DOHH2 (cell line): ENCODE measurements at regions not wholly inside any gene's neighbourhood (a gene's known extent, or its start where the extent isn't known, plus 50 kb on each side); places are given as distances from the start of the nearest gene placed in this dataset.
"Not testable (repeated sequence)": the region's sequence is repeated elsewhere in the genome, so short reads cannot be mapped to it uniquely, and the experiment has no call there.

ENCODE experiments used
- H3F3A ChIP-seq: fragments of 200-600 bp; sonication (generic), shearing (Covaris generic); 2 replicates; pipeline ENCODE4 v1.6.0; 2016; ENCODE audit warnings: antibody characterized with exemption, mild to moderate bottlenecking; ENCODE audit not compliant: control insufficient read depth, insufficient read depth
- H3K27ac ChIP-seq: fragments of 200-600 bp; sonication (generic); 2 replicates; pipeline ENCODE4 v1.5.1; 2014; ENCODE audit warnings: low read depth, mild to moderate bottlenecking, low read length, moderate library complexity
- H3K27me3 ChIP-seq: fragments of 200-600 bp; sonication (generic); 2 replicates; pipeline ENCODE4 v1.6.1; 2014; ENCODE audit warnings: mild to moderate bottlenecking, low read length, mixed read lengths; ENCODE audit not compliant: control insufficient read depth
- H3K36me3 ChIP-seq: fragments of 200-600 bp; sonication (generic); 2 replicates; pipeline ENCODE4 v1.6.1; 2014; ENCODE audit warnings: mild to moderate bottlenecking, low read length, moderate library complexity, mixed read lengths; ENCODE audit not compliant: control insufficient read depth
- H3K4me1 ChIP-seq: fragments of 200-600 bp; sonication (generic); 2 replicates; pipeline ENCODE4 v1.6.1; 2014; ENCODE audit warnings: mild to moderate bottlenecking, low read length, mixed read lengths; ENCODE audit not compliant: control insufficient read depth
- H3K4me2 ChIP-seq: fragments of 200-600 bp; sonication (generic); 2 replicates; pipeline ENCODE4 v1.6.0; 2014; ENCODE audit warnings: mild to moderate bottlenecking, low read length, moderate library complexity
- H3K4me3 ChIP-seq: fragments of 200-600 bp; sonication (generic); 2 replicates; pipeline ENCODE4 v1.5.1; 2014; ENCODE audit warnings: mild to moderate bottlenecking, low read length, mixed read lengths
- H3K79me2 ChIP-seq: fragments of 200-600 bp; sonication (generic); 2 replicates; pipeline ENCODE4 v1.6.1; 2014; ENCODE audit warnings: mild to moderate bottlenecking, low read length, mixed read lengths; ENCODE audit not compliant: control insufficient read depth
- H3K9me2 ChIP-seq: fragments of 200-600 bp; sonication (generic); replicated peaks from 2 replicates; pipeline ENCODE4 v1.6.1; 2014; ENCODE audit warnings: mild to moderate bottlenecking, low read length, mixed read lengths; ENCODE audit not compliant: control insufficient read depth
- H3K9me3 ChIP-seq: fragments of 200-600 bp; sonication (generic); 2 replicates; pipeline ENCODE4 v1.6.1; 2014; ENCODE audit warnings: antibody characterized with exemption, low read length, mixed read lengths; ENCODE audit not compliant: control insufficient read depth, insufficient read depth
- H4K20me1 ChIP-seq: fragments of 200-600 bp; sonication (generic); 2 replicates; pipeline ENCODE4 v1.6.0; 2014; ENCODE audit warnings: low read depth, mild to moderate bottlenecking, antibody characterized with exemption, low read length, moderate library complexity; ENCODE audit not compliant: control insufficient read depth, insufficient read depth
- CTCF ChIP-seq: fragments of 200-600 bp; sonication (generic); IDR thresholded peaks from one replicate; pipeline ENCODE4 v1.5.1; 2014; ENCODE audit warnings: antibody characterized with exemption, mild to moderate bottlenecking, low read depth, low read length; ENCODE audit not compliant: poor library complexity, severe bottlenecking
- EZH2phosphoT487 ChIP-seq: fragments of 200-600 bp; sonication (generic); IDR thresholded peaks from 2 replicates; pipeline ENCODE4 v1.6.1; 2017; ENCODE audit warnings: borderline replicate concordance, mild to moderate bottlenecking, antibody characterized with exemption, low read length, moderate library complexity, mixed read lengths

- Histone ChIP-seq H3F3A (no peaks in the 10 kb centered on the region), H3K27ac (no peak overlapping the region), H3K4me2 (no peak overlapping the region), H4K20me1 (no peaks in the 10 kb centered on the region), H3K9me3 (no peaks in the 10 kb centered on the region), H3K4me1 (peaks cover 6% of the 10 kb centered on the region), H3K79me2 (no peaks in the 10 kb centered on the region), H3K36me3 (no peaks in the 10 kb centered on the region), H3K27me3 (peaks cover 8% of the 10 kb centered on the region; the same call in 1 of the 2 replicates), H3K4me3 (no peak overlapping the region), H3K9me2 (no peaks in the 10 kb centered on the region)
- TF ChIP-seq EZH2phosphoT487 (no peak), CTCF (no peak)
Measured at GRCh38 chr9:78712903-78713613, 416.1 kb downstream of the PSAT1 start.

GRCh38 chr9:78713614-78714405 lies 416.9 kb downstream of the PSAT1 start:
- H3F3A ChIP-seq, result no peaks in the 10 kb centered on the region
- H3K27ac ChIP-seq, result no peak overlapping the region
- H3K4me2 ChIP-seq, result no peak overlapping the region
- H3K36me3 ChIP-seq, result no peaks in the 10 kb centered on the region
- no peaks in the 10 kb centered on the region for H4K20me1 ChIP-seq
- H3K79me2 ChIP-seq, result no peaks in the 10 kb centered on the region
- H3K9me2 ChIP-seq, result no peaks in the 10 kb centered on the region
- H3K9me3 ChIP-seq, result no peaks in the 10 kb centered on the region
- no peaks in the 10 kb centered on the region for H3K4me1 ChIP-seq
- no peak for TF ChIP-seq CTCF
- TF ChIP-seq EZH2phosphoT487, result no peak
- H3K4me3 ChIP-seq, result no peak overlapping the region
- H3K27me3 ChIP-seq, result peaks cover 8% of the 10 kb centered on the region; the same call in 1 of the 2 replicates

GRCh38 chr9:78714576-78714975 lies 417.7 kb downstream of the PSAT1 start:
- Histone ChIP-seq H3K4me3 (no peak overlapping the region), H3K4me1 (no peaks in the 10 kb centered on the region), H3K9me2 (no peaks in the 10 kb centered on the region), H3K79me2 (no peaks in the 10 kb centered on the region), H3K27me3 (peaks cover 8% of the 10 kb centered on the region; the same call in 1 of the 2 replicates), H3K9me3 (no peaks in the 10 kb centered on the region), H3K27ac (no peak overlapping the region), H3K36me3 (no peaks in the 10 kb centered on the region), H3F3A (no peaks in the 10 kb centered on the region), H4K20me1 (no peaks in the 10 kb centered on the region), H3K4me2 (no peak overlapping the region)
- TF ChIP-seq EZH2phosphoT487, result no peak
- no peak for TF ChIP-seq CTCF

GRCh38 chr9:78719029-78719428 lies 422.1 kb downstream of the PSAT1 start:
- H3K4me2 ChIP-seq, H3K4me1 ChIP-seq, H3K9me2 ChIP-seq, H3K27me3 ChIP-seq, H3K4me3 ChIP-seq, H3K36me3 ChIP-seq, H3K79me2 ChIP-seq, H3K27ac ChIP-seq, H3K9me3 ChIP-seq, H3F3A ChIP-seq, H4K20me1 ChIP-seq: not testable (repeated sequence)
